Hepatocyte (in vitro differentiated cells): ENCODE measurements at regions not wholly inside any gene's neighbourhood (a gene's known extent, or its start where the extent isn't known, plus 50 kb on each side); places are given as distances from the start of the nearest gene placed in this dataset.

Experiments used
- CTCF ChIP-seq: fragments of 200-600 bp; sonication (generic); IDR thresholded peaks from 2 replicates; pipeline ENCODE4 v1.5.1; 2016; ENCODE audit warnings: antibody characterized with exemption, mild to moderate bottlenecking; ENCODE audit not compliant: poor library complexity
- EZH2 ChIP-seq: fragments of 200-600 bp; sonication (generic); IDR thresholded peaks from 2 replicates; pipeline ENCODE4 v1.6.1; 2016; ENCODE audit warnings: antibody characterized with exemption, mild to moderate bottlenecking, borderline replicate concordance
- EZH2phosphoT487 ChIP-seq: fragments of 200-600 bp; sonication (generic); IDR thresholded peaks from one replicate; pipeline ENCODE4 v1.6.1; 2018; ENCODE audit warnings: antibody characterized with exemption, mild to moderate bottlenecking, low read depth, moderate library complexity; ENCODE audit not compliant: unreplicated experiment, severe bottlenecking

GRCh38 chr12:127363392-127363791 lies 903.6 kb upstream of the TMEM132C start:
- no peak for TF ChIP-seq CTCF
- TF ChIP-seq EZH2, result no peak
- TF ChIP-seq EZH2phosphoT487, result no peak
